ENCODE measurements at regions not wholly inside any gene's neighbourhood (a gene's known extent, or its start where the extent isn't known, plus 50 kb on each side); places are given as distances from the start of the nearest gene placed in this dataset.
A peak's percentile ranks its signal among the peaks of the same experiment; 100 is the strongest.

DNA sequence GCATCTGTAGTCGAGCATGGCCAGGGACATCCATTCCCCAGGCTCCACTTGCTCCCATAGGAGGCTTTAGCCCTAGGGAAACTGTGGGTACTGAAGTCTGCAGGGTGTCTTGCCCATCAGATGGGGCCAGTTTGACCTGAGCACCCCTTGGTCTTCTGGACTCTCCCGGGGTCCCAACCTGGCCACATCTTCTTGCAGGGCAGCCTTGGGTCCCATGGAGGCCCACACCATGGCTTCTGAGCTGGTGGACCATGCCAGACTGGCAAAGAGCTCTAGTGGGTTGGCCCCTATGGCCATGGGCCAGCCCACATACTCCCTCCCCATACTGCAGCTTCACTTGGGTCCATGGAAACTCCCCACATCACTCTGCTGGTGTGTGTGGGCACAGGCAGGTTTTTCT, 154.4 kb upstream of the PRLR start:
- no peak for ATAC-seq (ENCODE audit: low FRiP score)
- DNase-seq (ENCODE audit: low spot score): no peak
- TF ChIP-seq, protein P1, sequence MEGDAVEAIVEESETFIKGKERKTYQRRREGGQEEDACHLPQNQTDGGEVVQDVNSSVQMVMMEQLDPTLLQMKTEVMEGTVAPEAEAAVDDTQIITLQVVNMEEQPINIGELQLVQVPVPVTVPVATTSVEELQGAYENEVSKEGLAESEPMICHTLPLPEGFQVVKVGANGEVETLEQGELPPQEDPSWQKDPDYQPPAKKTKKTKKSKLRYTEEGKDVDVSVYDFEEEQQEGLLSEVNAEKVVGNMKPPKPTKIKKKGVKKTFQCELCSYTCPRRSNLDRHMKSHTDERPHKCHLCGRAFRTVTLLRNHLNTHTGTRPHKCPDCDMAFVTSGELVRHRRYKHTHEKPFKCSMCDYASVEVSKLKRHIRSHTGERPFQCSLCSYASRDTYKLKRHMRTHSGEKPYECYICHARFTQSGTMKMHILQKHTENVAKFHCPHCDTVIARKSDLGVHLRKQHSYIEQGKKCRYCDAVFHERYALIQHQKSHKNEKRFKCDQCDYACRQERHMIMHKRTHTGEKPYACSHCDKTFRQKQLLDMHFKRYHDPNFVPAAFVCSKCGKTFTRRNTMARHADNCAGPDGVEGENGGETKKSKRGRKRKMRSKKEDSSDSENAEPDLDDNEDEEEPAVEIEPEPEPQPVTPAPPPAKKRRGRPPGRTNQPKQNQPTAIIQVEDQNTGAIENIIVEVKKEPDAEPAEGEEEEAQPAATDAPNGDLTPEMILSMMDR (IDR thresholded peaks at IDR 0.05): no peak

DNA sequence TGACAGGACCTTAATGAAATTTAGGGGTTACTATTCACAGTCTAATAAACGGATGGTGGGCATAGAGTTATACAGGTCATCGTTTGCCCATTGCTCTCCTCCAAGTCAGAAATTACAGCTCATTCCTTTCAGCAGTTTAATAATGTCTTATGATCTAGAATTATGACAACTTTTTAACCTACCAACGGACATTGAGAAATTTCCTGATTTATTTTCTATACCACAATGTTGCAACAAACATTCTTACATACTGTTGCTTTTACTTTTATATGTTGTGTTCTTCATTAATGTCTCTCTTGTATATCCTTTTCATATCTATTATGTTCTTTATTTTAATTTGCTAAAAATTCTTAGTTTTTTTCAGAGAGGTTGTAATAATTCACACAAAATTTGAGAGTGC, 152.8 kb upstream of the PRLR start:
- ATAC-seq (ENCODE audit: low FRiP score): no peak
- DNase-seq (ENCODE audit: low spot score): no peak
- TF ChIP-seq, protein P1 (IDR thresholded peaks at IDR 0.05): no peak

DNA sequence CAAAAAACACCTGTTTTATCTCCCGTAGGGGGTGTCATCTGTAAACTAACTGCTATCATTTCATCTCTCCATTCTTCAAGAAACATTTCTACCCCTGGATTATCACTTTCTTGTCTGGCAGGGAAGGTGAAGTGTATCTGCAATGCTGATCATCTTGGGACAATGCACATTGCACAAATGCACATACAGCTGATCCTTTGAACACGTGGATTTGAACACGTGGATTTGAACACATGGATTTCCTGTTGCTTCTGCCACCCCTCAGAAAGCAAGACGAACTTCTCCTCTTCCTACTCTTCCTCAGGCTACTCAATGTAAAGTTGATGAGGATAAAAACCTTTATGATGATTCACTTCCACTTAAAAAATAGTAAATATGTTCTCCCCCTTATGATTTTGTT, 147.4 kb upstream of the PRLR start:
- TF ChIP-seq, protein P1 (IDR thresholded peaks at IDR 0.05): no peak
- ATAC-seq (ENCODE audit: low FRiP score): no peak

DNA sequence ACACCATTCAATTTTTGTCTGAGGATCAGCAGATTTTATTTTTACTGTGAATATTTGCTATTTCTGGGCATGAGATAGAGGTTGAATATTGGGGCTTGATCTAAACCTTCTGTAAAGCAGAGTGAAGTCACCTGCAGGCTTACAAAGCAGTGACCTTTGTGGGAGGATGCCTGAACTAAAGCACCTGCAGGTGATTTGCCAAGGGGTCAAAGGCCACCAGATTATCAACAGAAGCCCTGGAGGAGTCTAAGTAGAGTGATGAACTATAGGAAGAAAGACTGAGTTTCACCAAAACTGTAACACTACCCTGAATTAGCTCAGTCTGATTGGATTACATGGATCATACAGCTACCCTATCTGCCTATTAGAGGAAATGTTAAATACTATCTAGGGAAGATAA, 144.3 kb upstream of the PRLR start:
- TF ChIP-seq, protein P1 (IDR thresholded peaks at IDR 0.05): no peak
- ATAC-seq (ENCODE audit: low FRiP score) (no peak), DNase-seq (ENCODE audit: low spot score) (no peak)

More for the DNA sequence above, 147.4 kb upstream of the PRLR start:
- no peak for DNase-seq (ENCODE audit: low spot score)

DNA sequence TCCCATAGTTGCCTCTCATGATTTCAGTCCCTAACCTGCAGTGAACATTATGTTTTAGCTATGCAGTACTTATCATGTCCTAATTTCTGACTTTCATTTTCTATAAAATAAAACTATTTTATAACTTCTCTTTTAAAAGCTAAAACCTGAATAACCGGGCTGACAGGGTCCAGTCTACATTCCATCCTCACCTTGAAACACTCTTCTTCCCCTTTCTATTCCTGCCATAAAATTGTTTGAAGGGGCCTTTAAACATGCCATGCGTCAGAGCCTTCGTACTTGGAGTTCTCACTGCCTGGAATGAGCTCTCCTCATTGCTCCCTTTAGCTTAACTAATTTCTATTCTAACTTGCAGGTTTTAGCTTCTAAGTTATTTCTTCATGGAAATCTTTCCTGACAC, 143.0 kb upstream of the PRLR start:
- no peak for DNase-seq (ENCODE audit: low spot score)
- TF ChIP-seq, protein P1 (IDR thresholded peaks at IDR 0.05): no peak
- no peak for ATAC-seq (ENCODE audit: low FRiP score)

DNA sequence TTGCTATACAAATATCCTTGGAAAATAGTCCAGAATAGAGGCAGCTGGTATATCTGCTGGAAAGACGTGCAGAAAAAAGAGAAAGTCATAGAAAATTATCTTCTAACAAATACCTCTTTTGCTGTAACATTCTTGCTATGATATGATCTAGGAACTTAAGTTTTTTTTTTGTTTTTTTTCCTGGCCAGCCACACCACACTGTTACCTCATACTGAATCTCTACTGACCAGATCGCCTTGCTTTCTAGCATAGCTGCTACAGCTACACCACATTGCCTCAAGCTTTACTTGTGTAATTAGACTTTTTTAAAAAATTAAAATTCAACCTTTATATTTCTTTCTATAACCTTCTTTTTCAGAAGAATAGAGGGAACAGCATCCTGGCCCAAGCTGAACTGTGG, 142.2 kb upstream of the PRLR start:
- TF ChIP-seq, protein P1 (IDR thresholded peaks at IDR 0.05): no peak
- ATAC-seq (ENCODE audit: low FRiP score): no peak
- no peak for DNase-seq (ENCODE audit: low spot score)

DNA sequence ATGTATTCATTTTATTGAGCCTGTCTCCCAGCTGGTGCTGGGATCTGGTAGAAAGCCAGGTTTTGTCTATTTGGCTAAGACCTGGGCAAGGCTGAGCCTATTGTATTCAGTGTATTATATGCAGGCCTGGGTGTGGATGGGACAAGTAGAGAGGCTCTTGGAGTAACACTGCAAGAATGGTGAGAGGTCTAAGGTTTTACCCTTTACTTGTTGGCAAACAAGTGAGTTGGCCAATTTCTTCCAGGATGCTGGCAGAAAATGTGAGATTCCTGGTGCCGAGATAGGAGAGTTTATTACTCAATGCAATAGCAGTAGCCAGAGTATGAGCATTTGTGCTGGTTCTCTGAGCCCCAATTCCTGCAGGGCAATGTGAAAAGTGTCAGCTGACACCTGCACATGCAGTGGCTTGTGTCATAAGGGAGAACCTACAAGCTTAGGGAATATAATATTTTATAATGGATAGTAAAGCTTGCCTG, 141.7 kb upstream of the PRLR start:
- DNase-seq (ENCODE audit: low spot score): no peak
- ATAC-seq (ENCODE audit: low FRiP score): peak; percentile 63
- TF ChIP-seq, protein P1 (IDR thresholded peaks at IDR 0.05): no peak

All from omental fat pad (tissue), 3 donors.